ENCODE measurements at regions not wholly inside any gene's neighbourhood (a gene's known extent, or its start where the extent isn't known, plus 50 kb on each side); places are given as distances from the start of the nearest gene placed in this dataset.

GRCh38 chr9:30915451-30915850 lies 1469.0 kb upstream of the ACO1 start:
- TF ChIP-seq CTCF (IDR thresholded peaks at IDR 0.05; ENCODE audit: low read depth, low read length) (no peak), EZH2phosphoT487 (IDR thresholded peaks at IDR 0.05; ENCODE audit: low read depth) (no peak)
